ENCODE measurements at regions not wholly inside any gene's neighbourhood (a gene's known extent, or its start where the extent isn't known, plus 50 kb on each side); places are given as distances from the start of the nearest gene placed in this dataset.

GRCh38 chr9:108270051-108270450, 585.7 kb downstream of the ACTL7B start:
- Mint-ChIP-seq H3K27ac (no peak overlapping the region), H3K36me3 (ENCODE audit: insufficient read depth in 1 of 3, low read depth in 3 of 3) (0 out of 7 replicates have a peak, but pooled peaks cover 0 to 6% (median 0%) of the 10 kb centered on the region in 3 experiments), H3K27me3 (ENCODE audit: low read depth) (no peaks in the 10 kb centered on the region; the same call in 1 of the 2 replicates), H3K9me3 (no peaks in the 10 kb centered on the region; a peak in 2 of 5 replicates), H3K4me3 (no peak overlapping the region), H3K4me1 (peaks cover 28 to 31% of the 10 kb centered on the region in 2 experiments)
- WGBS (ENCODE audit: extremely low coverage, insufficient read length, low lambda C conversion rate), result no CpG with 5 or more reads among the region's 1 CpG
- no peak overlapping the region for H3K18ac ChIP-seq (ENCODE audit: insufficient read length, low read depth, low read length)
- no peak overlapping the region for H2BK120ac ChIP-seq (ENCODE audit: low read depth, low read length, poor library complexity, severe bottlenecking)
- H3K27me3 ChIP-seq (ENCODE audit: insufficient read depth, low read length), result no peaks in the 10 kb centered on the region
- H3K79me1 ChIP-seq (ENCODE audit: insufficient read depth, low read depth, low read length, poor library complexity, severe bottlenecking), result no peaks in the 10 kb centered on the region
- H4K91ac ChIP-seq (ENCODE audit: insufficient read length, low read depth, low read length), result no peak overlapping the region
- H3K4me1 ChIP-seq (ENCODE audit: insufficient read depth, low read length), result peaks cover 6% of the 10 kb centered on the region; the same call in 1 of the 2 replicates
- H3K9ac ChIP-seq (ENCODE audit: extremely low read depth, insufficient read length, low read length), result no peak overlapping the region
- H3T11ph ChIP-seq (ENCODE audit: low read length), result no peak overlapping the region
- TF ChIP-seq, protein P1, sequence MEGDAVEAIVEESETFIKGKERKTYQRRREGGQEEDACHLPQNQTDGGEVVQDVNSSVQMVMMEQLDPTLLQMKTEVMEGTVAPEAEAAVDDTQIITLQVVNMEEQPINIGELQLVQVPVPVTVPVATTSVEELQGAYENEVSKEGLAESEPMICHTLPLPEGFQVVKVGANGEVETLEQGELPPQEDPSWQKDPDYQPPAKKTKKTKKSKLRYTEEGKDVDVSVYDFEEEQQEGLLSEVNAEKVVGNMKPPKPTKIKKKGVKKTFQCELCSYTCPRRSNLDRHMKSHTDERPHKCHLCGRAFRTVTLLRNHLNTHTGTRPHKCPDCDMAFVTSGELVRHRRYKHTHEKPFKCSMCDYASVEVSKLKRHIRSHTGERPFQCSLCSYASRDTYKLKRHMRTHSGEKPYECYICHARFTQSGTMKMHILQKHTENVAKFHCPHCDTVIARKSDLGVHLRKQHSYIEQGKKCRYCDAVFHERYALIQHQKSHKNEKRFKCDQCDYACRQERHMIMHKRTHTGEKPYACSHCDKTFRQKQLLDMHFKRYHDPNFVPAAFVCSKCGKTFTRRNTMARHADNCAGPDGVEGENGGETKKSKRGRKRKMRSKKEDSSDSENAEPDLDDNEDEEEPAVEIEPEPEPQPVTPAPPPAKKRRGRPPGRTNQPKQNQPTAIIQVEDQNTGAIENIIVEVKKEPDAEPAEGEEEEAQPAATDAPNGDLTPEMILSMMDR (conservative IDR thresholded peaks at IDR 0.05), result no peak
- no peaks in the 10 kb centered on the region for H4K20me1 ChIP-seq (ENCODE audit: control insufficient read depth, insufficient read depth, insufficient read length)
- no peak overlapping the region for H2BK15ac ChIP-seq (ENCODE audit: low read depth, low read length)
- no peak overlapping the region for H2BK12ac ChIP-seq (ENCODE audit: insufficient read length, low read depth, low read length)
- no peaks in the 10 kb centered on the region for H3K79me2 ChIP-seq (ENCODE audit: insufficient read depth, low read length)
- H4K5ac ChIP-seq (ENCODE audit: insufficient read length, low read depth, low read length), result no peak overlapping the region
- H3K14ac ChIP-seq (ENCODE audit: insufficient read depth, low read length), result no peak overlapping the region
- no peaks in the 10 kb centered on the region for H3K23me2 ChIP-seq (ENCODE audit: insufficient read length, low read depth, low read length, poor library complexity, severe bottlenecking)
- DNase-seq, result no peak
- H2BK20ac ChIP-seq (ENCODE audit: low read depth, low read length, poor library complexity, severe bottlenecking), result no peak overlapping the region
- no peak overlapping the region for H3K27ac ChIP-seq (ENCODE audit: insufficient read length, low read depth, low read length)
- H2BK5ac ChIP-seq (ENCODE audit: insufficient read length, low read length), result no peak overlapping the region
- no peak overlapping the region for H2AFZ ChIP-seq (ENCODE audit: low read length)
- no peak overlapping the region for H4K8ac ChIP-seq (replicated peaks; ENCODE audit: insufficient read length, low read depth, low read length)
- H3K4ac ChIP-seq (ENCODE audit: low read depth, low read length), result no peak overlapping the region
- H3K23ac ChIP-seq (ENCODE audit: insufficient read length, low read depth, low read length), result no peak overlapping the region
- H3K56ac ChIP-seq (ENCODE audit: insufficient read length, low read depth, low read length), result no peak overlapping the region
- H3K9me3 ChIP-seq (ENCODE audit: control insufficient read depth, low read depth, low read length), result no peaks in the 10 kb centered on the region
- H2AK5ac ChIP-seq (ENCODE audit: insufficient read length, low read length), result no peak overlapping the region
- H3K4me2 ChIP-seq (ENCODE audit: insufficient read depth, insufficient read length, low read length), result no peak overlapping the region
